ENCODE measurements at regions not wholly inside any gene's neighbourhood (a gene's known extent, or its start where the extent isn't known, plus 50 kb on each side); places are given as distances from the start of the nearest gene placed in this dataset.
"Not testable (repeated sequence)": the region's sequence is repeated elsewhere in the genome, so short reads cannot be mapped to it uniquely, and the experiment has no call there.

DNA sequence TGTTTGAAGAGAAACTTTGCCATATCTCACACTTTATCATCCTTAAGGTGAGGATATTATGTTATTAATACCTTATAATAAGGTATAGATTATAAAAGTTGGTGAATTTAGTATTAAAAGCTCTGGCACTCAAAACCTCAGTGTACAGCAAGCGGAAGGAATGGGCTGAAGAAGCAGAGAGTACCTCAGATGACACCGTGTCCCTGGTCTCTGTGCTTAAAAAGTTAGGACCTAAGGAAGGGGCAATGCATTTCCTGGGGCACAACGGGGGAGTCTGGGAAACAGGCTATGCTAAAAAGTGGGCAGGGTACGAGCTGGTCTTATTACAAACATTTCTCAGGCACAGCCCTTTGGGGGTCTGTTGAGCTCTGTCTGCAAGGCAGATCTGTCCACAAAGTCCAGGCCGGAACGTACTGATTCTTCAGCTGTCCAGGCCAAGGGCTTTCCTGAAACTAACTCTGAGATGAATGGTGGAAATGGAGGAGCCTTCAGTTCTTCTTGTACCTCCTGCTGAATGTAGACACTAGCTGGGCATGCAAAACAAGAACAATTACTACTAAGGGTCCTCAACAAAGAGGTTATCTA is 202.7 kb downstream of the POM121L12 start:
- no peak for DNase-seq

DNA sequence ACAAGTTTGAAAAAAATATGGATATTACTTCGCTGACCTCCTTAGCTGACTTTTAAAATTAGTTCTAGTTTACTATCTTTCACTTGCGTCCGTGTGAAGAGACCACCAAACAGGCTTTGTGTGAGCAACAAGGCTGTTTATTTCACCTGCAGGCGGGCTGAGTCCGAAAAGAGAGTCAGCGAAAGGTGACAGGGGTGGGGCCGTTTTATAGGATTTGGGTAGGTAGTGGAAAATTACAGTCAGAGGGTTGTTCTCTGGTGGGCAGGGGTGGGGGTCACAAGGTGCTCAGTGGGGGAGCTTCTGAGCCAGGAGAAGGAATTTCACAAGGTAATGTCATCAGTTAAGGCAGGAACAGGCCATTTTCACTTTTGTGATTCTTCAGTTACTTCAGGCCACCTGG is 203.7 kb downstream of the POM121L12 start:
- not testable (repeated sequence) for DNase-seq

DNA sequence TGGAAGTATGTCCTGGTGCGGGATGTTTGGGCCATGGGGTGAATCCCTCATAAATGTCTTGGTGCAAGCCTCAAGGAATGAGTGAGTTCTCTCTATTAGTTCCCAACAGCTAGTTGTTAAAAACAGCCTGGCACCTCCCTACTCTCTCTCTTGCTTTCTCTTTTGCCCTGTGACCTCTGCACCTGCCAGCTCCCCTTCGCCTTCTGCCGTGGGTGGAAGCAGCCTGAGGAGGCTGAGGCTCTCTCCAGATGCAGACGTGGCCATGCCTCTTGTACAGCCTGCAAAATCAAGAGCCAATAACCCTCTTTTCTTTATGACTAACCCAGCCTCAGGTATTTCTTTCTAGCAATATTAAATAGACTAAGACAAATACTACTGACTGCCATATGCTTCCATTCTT is 210.3 kb downstream of the POM121L12 start:
- DNase-seq = no peak

DNA sequence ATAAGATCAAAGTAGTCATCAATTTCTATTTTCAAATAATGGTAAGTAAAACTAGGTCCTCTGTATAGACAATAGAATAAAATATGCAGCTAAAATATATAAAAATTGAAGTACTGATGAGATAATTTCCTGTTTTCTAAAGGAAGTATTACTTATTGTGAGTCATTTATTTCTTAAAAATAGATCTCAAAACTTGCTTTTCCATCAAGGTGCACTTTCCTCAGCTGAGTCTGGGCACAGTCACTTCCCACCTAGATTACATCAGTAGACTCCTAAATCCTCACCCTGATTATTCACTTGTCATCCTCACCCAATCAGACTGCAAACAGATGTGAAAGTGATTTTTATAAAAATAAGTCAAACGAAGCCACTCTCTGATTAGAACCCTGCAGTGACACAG is 211.5 kb downstream of the POM121L12 start:
- DNase-seq = no peak

DNA sequence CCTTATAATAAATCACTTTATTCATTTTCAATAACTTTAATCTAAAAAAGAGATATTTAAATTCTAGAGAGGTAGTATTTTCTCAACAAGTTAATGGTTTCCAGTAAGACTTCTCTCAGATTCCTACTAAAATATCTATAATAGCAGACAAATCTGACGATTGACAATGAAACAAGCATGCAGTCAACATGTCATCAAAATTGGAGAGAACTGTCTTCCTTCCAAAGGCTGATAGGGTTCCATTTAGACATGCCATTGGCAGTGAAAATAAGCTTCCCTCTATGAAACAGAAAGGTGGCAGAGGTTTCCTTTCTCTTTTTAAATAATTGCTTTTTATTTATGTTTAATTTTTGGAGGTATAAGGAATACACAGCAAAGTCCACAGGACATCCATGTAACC is 217.1 kb downstream of the POM121L12 start:
- no peak for DNase-seq

DNA sequence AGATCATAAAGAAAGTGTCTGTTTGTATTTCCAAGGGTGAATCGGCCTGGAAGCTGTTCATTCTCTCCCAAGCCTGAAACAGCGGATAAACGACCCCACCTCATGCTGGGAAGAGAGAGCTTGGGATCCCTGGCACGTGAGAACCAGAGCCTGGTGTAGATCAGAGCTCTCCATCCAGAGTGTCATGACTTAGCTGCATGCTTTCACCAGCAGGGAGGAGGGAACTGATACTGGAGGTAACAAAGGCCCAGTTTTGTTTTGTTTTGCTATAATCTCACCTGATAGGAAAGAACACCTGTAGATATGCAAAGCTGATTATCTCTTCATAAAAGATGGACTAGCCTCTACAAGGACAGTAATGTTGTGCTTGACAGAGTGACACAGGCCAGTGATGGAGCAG is 236.6 kb downstream of the POM121L12 start:
- no peak for DNase-seq

DNA sequence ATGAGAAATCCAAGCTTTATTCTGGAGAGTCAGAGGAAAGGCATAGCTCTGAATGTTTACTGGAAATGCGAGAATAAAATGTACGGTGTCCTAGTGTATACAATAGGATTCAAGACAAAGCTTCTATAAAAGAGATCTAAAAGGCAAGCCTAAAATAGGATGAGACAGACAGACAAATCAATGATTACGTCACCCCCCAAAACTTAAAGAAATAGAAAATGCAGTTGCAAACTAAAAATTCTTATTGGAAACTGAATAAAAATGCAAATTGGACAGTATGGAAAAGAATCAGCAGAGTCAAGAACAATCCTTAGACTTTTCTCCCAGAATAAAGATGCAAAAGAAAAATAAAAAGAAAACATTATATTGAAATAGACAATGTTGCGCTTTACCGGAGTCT is 245.9 kb downstream of the POM121L12 start:
- DNase-seq = no peak

DNA sequence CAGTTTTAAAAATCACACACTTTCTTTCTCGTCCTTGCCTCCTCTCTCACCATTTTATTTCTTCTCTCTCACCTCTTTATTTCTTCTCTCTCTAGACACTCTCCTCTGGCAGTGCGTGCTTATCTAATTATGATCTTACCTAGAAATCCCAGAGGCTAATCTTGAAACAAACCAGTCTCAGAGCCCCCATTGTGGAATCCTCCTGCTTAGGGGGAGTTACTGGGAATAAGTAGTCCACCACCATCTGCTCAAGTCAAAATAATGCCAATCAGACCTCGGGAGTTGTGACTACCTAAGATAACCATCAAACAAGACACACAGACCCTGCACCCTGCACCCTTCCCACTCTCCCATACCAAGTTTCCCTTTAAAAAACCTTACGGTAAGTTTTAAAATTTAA is 256.9 kb downstream of the POM121L12 start:
- DNase-seq = no peak

DNA sequence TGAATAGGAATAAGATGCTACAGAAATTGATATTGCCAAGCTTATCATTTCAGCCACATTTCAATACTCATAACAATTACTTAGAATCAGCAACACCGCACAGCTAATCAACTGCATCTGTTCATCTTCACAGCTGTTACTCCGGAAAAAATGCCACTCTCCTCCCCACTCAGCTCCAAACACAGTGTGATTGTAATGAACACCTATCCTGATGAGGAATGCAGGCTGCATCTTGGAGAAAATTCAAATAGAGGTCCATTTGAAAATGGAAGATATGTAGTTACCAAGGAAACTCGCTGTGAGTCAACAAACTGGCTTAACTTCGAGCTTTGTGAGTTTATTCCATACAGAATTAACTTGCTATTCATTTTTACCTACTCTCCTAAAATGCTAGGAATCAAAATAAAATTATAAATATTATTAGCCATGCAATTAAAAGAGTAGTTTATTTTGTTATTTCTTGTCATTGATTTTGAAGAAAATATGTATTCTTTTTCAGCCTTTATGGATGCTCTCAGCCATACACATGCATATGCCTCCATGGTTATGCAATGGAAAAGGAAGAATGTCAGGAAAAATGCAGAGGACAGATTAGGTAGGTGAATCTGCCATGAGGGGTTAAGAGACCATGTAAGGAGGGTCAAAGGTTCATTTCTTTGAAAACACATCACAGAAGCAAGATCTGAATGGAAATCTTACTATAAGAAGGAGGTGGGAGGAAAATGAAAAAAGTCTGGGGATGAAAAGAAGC is 267.2 kb downstream of the POM121L12 start:
- DNase-seq = no peak

DNA sequence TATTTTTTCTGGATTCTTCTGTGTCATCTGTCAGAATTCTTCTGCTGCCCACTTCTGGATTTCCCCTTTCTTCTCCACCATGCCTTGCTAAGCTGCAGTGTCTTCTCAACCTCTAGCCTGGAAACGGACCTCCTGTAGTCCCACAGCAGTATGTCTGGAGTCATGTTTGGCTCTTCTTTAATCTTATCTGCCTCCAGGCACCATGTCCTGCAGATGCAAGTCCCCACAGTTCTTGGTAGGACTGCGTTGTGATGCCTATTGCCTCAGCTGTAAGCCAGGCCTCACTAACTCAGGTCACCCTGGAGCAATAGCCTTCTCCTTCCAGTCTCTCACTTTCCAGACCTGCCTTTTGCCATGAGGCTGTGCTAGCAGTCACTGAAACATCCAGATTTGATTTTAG is 268.3 kb downstream of the POM121L12 start:
- no peak for DNase-seq

DNA sequence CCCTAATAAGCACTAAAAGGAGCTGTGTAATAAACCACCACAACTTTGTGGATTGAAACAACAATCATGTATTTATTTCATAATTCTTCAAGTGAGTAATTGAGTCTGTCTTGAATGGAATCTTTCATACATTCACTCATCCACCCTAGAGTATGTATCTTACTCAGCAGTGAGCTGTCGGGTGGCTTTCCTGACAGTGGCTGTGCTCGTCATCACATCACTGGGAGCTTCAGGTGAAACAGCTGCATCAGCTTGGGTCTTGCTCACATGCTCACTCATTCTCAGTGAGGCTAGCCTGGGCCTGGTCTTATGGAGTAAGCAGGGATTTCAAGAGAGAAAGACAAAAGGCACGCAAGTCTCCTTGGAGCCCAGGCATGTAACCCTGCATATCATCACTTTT is 271.4 kb downstream of the POM121L12 start:
- no peak for DNase-seq

DNA sequence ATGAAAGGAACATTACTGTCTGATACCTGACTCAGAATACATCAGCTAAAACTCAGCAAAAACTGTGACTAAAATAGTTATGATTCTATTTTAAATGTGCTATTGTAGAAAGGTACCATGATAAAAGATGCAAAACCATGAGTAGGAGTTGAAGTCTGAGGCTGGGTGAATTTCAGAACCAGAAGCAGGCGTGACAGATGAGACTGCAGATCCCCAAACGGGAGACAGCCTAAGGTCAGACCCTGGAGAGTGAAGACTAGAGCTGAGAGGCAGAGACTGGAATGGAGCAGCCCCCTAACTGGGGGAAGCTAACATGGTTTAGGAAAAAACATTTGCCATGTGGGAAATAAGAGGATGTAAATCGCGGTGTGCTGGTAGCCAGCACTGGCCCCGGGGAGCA is 275.8 kb downstream of the POM121L12 start:
- DNase-seq = no peak

DNA sequence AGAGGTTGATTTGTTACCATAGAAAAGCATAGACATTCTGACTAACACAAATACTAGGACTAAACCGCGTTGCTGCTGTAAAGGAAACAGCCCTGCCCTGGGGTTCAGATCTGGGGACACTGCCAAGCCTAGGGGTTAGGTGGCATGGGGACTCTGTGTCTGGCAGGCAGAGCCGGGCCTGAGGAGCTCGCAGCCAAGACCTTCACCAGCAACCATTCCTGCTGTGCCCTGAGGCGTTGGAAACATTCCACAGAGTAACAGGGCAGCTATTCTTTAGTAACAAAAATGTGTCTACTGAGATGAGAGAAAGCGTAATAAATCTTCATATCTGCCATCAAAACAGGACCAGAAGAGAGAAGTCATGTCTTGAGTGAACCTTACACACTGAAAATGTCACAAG is 280.5 kb downstream of the POM121L12 start:
- no peak for DNase-seq

DNA sequence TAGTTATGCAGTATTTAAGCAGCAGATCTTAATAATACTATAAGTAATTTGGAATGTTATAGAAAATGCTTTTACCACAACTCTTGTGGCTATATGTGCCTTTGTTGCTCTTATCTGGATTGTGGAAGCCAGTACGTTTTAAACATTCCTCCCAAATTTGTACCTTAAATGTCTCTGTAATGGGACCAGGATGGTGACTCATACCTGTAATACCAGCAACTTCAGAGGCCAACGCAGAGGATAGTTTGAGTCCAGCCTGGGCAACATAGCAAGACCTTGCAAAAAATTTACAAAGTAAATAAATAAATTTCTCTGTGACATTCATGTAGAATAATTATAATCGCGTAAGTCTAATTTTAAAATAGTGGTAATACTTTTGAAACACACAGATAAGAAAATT is 283.1 kb downstream of the POM121L12 start:
- no peak for DNase-seq

DNA sequence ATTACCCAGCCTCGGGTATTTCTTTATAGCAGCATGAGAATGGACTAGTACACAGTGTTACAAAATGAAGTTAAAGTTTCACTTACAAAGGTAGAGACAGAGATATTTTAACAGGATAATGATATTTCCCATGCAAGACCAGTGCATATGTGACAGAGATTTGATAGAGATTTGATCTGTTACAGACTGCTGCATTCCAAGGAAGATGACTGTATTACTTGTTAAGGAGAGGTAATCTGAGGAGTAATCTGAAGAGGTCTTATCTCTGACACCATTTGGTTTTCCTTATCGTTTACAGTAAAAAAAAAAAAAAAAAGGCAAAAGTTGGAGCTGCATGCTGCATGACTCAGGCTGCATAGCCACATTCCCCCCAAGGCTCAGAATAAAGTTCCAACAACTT is 289.6 kb downstream of the POM121L12 start:
- DNase-seq = no peak

DNA sequence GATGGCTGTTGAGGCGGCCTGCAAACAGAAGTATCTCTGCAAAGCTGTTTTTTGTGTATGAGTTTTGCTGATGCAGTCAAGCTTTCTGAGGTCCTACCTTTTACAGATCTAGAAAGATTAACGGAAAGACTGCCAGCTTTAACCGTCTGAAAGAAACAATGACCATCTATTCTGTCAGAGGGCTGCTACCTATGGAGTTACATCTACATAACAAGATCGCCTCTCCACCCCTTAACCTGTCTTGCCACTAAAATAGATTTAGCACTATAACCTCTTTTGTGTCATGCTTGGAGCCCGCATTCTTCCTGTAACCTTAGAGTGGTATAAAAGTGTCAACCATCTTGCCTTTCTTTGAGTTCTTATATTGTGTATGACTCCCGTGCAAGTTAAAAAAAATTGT is 291.2 kb downstream of the POM121L12 start:
- DNase-seq = no peak

DNA sequence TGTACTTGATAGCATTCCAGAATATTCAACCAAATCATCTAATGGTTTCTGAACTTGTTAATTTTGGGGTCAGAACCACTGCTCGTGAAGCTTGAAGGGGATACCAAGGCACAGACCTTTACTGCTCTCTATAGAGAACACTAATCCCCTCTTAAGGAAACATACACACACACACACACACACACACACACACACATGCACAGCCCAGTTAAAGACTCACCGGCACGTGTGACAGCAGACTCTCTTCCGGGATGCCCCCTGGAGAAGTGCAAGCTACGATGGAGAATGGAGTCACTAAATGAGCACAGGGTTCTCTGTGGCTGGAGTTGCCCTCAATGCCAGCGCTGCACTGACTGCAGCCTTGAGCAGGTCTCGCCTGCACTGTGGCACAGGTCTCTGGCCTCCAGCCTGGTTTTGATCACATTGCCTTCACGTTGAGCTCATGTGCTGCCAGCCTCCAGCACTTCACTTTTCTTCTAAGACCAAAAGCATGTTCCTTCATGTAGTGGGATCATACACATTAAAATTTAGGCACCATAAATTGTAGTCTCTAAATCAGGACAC is 300.8 kb downstream of the POM121L12 start:
- DNase-seq = no peak

DNA sequence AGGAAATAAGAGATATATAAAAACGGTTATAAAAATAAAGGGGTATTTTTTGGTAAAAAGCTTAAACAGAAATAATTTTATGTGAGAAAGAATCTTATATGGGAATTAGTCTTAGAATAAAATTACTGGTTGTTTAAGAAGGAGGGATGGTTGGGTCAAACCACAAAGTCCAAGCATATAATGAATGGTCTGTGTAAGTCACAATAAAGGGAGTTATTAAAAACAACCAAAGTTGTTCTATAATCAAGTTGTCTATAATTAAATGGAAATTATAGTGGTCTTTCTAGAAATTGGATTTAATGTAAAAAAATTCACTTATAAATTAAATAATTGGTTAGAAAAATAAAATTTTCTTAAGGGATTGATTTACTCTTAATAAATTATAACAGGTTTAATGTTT is 304.8 kb downstream of the POM121L12 start:
- no peak for DNase-seq

DNA sequence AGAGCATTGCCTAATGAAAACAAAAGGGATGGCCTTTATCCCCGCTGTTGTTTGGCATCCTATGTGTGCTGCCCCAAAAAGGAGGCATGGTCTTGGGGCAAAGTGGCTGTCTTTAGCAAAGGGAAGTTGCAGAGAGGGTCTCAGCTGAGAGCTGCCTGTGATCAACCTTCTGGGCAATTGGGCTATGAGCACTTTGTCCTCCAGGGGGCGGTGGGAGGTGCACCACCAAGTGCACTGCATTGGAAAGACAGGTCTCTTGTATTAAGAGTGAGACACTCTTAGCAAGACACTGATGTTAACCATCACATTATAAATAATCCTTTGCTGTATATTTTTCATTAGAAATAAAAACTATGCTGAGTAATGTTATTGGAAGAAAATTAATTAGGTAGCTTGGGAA is 314.8 kb downstream of the POM121L12 start:
- no peak for DNase-seq

DNA sequence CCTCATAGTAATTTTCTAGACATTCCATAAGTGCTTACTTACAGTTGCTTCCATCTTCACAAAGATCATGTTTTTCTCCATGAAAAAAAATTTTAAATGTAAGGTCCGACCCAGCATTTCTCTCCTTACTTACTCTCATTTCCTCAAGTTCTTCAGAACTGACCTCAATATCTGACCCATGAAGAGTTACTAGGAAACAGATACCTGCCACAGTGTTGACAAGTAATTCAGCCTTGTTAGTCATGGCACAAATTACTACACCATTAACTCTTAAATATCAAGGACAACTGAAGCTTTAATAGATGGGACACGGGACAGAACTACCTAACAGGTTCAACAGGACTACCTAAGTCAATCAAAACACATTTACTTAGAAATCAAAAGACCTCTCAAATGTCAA is 316.2 kb downstream of the POM121L12 start:
- DNase-seq = no peak

DNA sequence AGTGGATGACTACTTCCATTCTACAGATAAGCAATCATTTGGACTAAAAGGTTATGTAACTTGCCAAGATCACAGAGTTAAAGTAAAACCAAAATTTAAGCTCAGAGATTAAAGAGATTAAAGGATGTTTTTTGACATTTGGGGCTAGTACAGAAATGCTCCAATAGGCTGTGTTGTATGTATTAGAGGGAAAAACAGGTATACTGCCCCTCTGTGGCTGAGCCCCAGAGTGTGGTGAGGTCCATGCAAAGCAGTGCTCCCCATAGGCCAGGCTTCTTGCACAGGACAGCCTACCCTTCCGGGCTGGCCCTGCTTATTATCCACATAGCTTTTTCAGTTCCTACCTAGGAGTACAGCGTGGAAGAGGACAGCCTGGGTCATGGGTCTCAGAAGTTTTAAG is 322.8 kb downstream of the POM121L12 start:
- no peak for DNase-seq

DNA sequence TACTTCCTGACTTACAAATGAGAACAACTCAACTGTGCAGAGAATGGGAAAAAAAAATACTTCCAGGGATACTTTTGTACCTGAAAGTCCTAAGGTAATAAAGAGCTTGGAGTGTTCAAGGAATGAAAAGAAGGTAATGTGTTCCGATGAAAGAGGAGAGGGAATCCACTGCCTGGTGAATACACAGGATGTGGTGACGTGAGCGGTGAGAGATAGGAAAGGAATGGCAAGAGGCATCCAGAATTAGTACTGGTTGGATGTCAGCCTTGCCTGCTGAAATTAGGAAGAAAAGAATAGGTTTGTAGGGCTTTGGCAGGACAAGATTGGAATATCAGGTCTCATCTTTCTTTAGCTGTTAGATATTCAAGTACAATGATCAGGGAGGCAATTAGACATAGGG is 347.7 kb downstream of the POM121L12 start:
- no peak for DNase-seq

DNA sequence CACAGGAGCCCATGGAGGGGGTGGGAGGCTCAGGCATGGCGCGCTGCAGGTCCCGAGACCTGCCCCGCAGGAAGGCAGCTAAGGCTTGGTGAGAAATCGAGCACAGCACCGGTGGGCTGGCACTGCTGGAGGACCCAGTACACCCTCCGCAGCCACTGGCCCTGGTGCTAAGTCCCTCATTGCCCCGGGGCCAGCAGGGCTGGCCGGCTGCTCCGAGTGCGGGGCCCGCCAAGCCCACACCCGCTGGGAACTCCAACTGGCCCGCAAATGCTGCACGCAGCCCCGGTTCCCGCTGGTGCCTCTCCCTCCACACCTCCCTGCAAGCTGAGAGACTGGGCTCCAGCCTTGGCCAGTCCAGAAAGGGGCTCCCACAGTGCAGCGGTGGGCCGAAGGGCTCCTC is 349.8 kb downstream of the POM121L12 start:
- DNase-seq = not testable (repeated sequence)

DNA sequence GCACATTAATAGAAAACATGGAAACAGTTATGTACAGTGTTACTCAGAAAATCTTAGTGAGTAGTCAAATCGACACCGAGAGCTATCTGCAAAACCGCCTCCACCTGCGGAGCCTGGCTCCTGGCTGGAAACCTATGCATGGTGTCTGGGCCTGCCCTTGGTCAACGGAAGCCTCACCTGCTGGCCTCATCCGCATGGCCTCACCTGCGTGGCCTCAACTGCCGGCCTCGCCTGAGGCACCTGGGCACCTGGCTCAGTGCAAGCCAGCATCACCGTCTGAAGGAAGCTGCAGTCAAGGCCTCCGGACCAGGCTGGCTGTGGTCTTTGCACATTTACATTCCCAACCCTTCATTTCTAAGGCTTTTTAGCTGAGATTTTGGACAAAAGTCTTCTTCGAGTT is 352.1 kb downstream of the POM121L12 start:
- DNase-seq = no peak

Measured in skin of body (tissue), 1 donor.